Upper lobe of left lung (tissue), 6 donors: ENCODE measurements at regions not wholly inside any gene's neighbourhood (a gene's known extent, or its start where the extent isn't known, plus 50 kb on each side); places are given as distances from the start of the nearest gene placed in this dataset.

Source experiments
- ATAC-seq, 2 donors: fragments of 200-7000 bp; cut with Tn5 transposase; one replicate each; pipeline ENCODE4 v1.9.1; 2022; ENCODE audit warnings: mild to moderate bottlenecking in 2 of 2, moderate library complexity in 2 of 2; ENCODE audit not compliant: low FRiP score in 2 of 2
- DNase-seq, 2 donors: peaks; one replicate each; pipeline ENCODE4 v3.0.0-alpha.2; 2019 to 2020
- H3K27ac ChIP-seq, 4 donors: fragments of 200-600 bp; sonication (generic); one replicate each; pipeline ENCODE4 v1.5.1; 2016 to 2019
- H3K27me3 ChIP-seq, 4 donors: fragments of 200-600 bp; sonication (generic); one replicate each; pipeline ENCODE4 v1.5.1; 2017 to 2019
- H3K36me3 ChIP-seq, 4 donors: fragments of 200-600 bp; sonication (generic); one replicate each; pipeline ENCODE4 v1.5.1; 2016 to 2019
- H3K4me1 ChIP-seq, 4 donors: fragments of 200-600 bp; sonication (generic); one replicate each; pipeline ENCODE4 v1.5.1; 2018 to 2019
- H3K4me3 ChIP-seq, 4 donors: fragments of 200-600 bp; sonication (generic); one replicate each; pipeline ENCODE4 v1.5.1; 2017 to 2019; ENCODE audit warnings: mild to moderate bottlenecking in 2 of 4, moderate library complexity in 1 of 4
- H3K9me3 ChIP-seq, 4 donors: fragments of 200-600 bp; sonication (generic); one replicate each; pipeline ENCODE4 v1.5.1; 2018 to 2019
- CTCF ChIP-seq, 6 experiments: fragments of 450-650 bp in 4 of 6; fragments of 200-600 bp in 2 of 6; sonication (generic) in 2 of 6; IDR thresholded peaks; one replicate each; pipeline ENCODE4 v1.5.1; 2016 to 2019; ENCODE audit warnings: antibody characterized with exemption in 6 of 6
- EP300 ChIP-seq, 4 donors: sonication (generic); formaldehyde crosslinking; IDR thresholded peaks; one replicate each; pipeline ENCODE4 v1.5.1; 2017; ENCODE audit warnings: antibody characterized with exemption in 4 of 4, control low read depth in 2 of 4
- POLR2A ChIP-seq, 4 donors: fragments of 450-650 bp; IDR thresholded peaks; one replicate each; pipeline ENCODE4 v1.5.1; 2016 to 2017; ENCODE audit warnings: antibody characterized with exemption in 4 of 4, mild to moderate bottlenecking in 2 of 4
- POLR2AphosphoS5 ChIP-seq, 2 donors: sonication (generic); formaldehyde crosslinking; IDR thresholded peaks; one replicate each; pipeline ENCODE4 v1.5.1; 2017; ENCODE audit warnings: antibody characterized with exemption in 2 of 2
- WGBS, 2 donors: methylation state at CpG; one replicate each; pipeline ENCODE4 v1.1.5; 2017 to 2018; 5-methylcytosine and 5-hydroxymethylcytosine counted together
- donor health status: DM: no; HTN: no; CAD: no; lungs with moderate emphysema.
- donor health status: DM: no; HTN: yes; CAD: no; lungs with severe emphysema.

DNA sequence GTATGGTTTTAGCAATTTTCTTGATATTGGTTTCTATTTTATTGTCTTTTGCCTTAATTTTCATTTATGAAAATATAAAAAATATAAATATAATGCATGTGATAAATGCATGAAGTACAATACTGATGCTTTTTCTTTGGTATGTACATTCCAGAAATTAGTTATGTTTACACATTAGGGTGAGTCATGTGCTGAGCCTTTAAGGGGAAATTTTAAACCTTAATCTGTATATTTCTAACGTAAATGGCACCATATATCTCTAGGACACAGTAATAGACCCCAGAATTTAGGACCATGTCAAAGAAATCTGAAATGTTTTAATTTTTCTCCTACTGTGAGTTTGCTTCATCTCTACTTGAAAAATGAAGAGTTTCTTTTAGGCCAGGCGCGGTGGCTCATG lies 117.8 kb upstream of the SPRY1 start:
- Histone ChIP-seq H3K9me3 (no peaks in the 10 kb centered on the region), H3K27ac (no peak overlapping the region), H3K27me3 (no peaks in the 10 kb centered on the region), H3K4me3 (no peak overlapping the region), H3K4me1 (no peaks in the 10 kb centered on the region), H3K36me3 (no peaks in the 10 kb centered on the region)
- ATAC-seq (no peak), DNase-seq (no peak)
- WGBS, 2 donors: 96 to 97% methylated on average over 3 of the region's 3 CpGs
- TF ChIP-seq POLR2A (IDR thresholded peaks at IDR 0.05): no peak
- no peak for TF ChIP-seq POLR2AphosphoS5 (IDR thresholded peaks at IDR 0.05)
- TF ChIP-seq CTCF (IDR thresholded peaks at IDR 0.05): no peak
- no peak for TF ChIP-seq EP300 (IDR thresholded peaks at IDR 0.05)

- 89 to 92% methylated on average over 3 of the region's 3 CpGs for WGBS, 2 donors
- H3K4me3 ChIP-seq: no peak overlapping the region
- H3K36me3 ChIP-seq: no peaks in the 10 kb centered on the region
- TF ChIP-seq EP300 (IDR thresholded peaks at IDR 0.05) (no peak), POLR2A (IDR thresholded peaks at IDR 0.05) (no peak), CTCF (IDR thresholded peaks at IDR 0.05) (no peak), POLR2AphosphoS5 (IDR thresholded peaks at IDR 0.05) (no peak)
- H3K27ac ChIP-seq: no peak overlapping the region
- no peak for DNase-seq
- ATAC-seq: no peak
- no peaks in the 10 kb centered on the region for H3K4me1 ChIP-seq
- H3K9me3 ChIP-seq: no peaks in the 10 kb centered on the region
- H3K27me3 ChIP-seq: no peaks in the 10 kb centered on the region
These were observed 113.2 kb upstream of the SPRY1 start for GRCh38 chr4:123283371-123283895.

DNA sequence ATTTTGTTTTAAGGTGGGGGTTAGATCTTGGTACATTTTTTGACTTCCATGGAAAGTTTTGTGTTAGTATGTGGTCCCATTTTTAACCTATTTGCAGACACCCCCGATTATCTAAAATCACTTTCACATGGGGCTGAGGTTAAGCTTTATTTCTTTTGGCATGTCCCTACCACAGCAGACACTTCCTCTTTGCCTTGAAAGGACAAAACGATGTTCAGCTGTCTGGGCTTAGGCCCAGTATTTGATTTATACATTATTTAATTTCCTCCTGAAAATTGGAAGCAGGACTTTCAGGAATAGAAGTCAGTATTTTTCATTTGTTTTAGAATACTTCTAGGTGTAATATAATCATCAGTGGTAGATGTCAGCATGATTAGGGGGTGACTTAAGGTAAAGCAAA lies 112.4 kb upstream of the SPRY1 start:
- Histone ChIP-seq H3K27me3 (no peaks in the 10 kb centered on the region), H3K27ac (no peak overlapping the region), H3K4me1 (no peaks in the 10 kb centered on the region), H3K4me3 (no peak overlapping the region), H3K9me3 (no peaks in the 10 kb centered on the region), H3K36me3 (no peaks in the 10 kb centered on the region)
- DNase-seq (no peak), ATAC-seq (no peak)
- TF ChIP-seq POLR2A (IDR thresholded peaks at IDR 0.05) (no peak), CTCF (IDR thresholded peaks at IDR 0.05) (no peak), POLR2AphosphoS5 (IDR thresholded peaks at IDR 0.05) (no peak), EP300 (IDR thresholded peaks at IDR 0.05) (no peak)
- WGBS, 2 donors: 15 to 16% methylated on average over 2 of the region's 2 CpGs

DNA sequence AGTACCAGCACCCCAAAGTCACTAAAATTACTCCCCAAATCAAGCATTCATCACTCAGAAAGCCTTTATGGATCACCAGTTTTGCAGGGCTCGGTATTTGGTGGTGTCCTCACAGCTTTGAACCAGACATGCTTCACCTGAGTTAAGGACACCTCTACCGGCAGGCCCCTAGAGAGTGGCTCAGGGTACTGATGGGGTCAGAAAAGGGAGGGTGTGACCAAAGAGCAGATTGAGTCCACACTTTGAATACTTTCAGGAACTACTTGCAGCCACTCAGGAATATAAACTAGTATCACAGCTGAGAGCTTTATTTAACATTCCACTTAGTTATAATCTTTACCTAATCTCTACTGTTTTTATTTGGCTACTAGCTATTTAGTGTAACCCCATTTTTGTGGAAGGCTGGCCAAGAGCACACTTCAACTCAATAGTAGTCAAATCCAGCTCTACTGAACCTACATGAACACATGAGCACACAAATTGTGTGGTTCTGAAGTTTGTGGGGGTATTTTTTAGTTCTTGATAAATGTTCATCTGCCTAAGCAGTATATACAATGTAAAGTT lies 109.6 kb upstream of the SPRY1 start:
- no peak for ATAC-seq
- no peak overlapping the region for H3K4me3 ChIP-seq
- no peaks in the 10 kb centered on the region for H3K4me1 ChIP-seq
- H3K27me3 ChIP-seq: no peaks in the 10 kb centered on the region
- TF ChIP-seq CTCF (IDR thresholded peaks at IDR 0.05): no peak
- TF ChIP-seq POLR2AphosphoS5 (IDR thresholded peaks at IDR 0.05): no peak
- no peak for TF ChIP-seq POLR2A (IDR thresholded peaks at IDR 0.05)
- WGBS, 2 donors: 55 to 76% methylated on average over 2 of the region's 2 CpGs
- H3K9me3 ChIP-seq: peaks cover 6 to 19% (median 16%) of the 10 kb centered on the region in 4 donors
- H3K36me3 ChIP-seq: no peaks in the 10 kb centered on the region
- no peak overlapping the region for H3K27ac ChIP-seq
- DNase-seq: no peak
